ENCODE measurements at regions not wholly inside any gene's neighbourhood (a gene's known extent, or its start where the extent isn't known, plus 50 kb on each side); places are given as distances from the start of the nearest gene placed in this dataset.
"Not testable (repeated sequence)": the region's sequence is repeated elsewhere in the genome, so short reads cannot be mapped to it uniquely, and the experiment has no call there.

DNA sequence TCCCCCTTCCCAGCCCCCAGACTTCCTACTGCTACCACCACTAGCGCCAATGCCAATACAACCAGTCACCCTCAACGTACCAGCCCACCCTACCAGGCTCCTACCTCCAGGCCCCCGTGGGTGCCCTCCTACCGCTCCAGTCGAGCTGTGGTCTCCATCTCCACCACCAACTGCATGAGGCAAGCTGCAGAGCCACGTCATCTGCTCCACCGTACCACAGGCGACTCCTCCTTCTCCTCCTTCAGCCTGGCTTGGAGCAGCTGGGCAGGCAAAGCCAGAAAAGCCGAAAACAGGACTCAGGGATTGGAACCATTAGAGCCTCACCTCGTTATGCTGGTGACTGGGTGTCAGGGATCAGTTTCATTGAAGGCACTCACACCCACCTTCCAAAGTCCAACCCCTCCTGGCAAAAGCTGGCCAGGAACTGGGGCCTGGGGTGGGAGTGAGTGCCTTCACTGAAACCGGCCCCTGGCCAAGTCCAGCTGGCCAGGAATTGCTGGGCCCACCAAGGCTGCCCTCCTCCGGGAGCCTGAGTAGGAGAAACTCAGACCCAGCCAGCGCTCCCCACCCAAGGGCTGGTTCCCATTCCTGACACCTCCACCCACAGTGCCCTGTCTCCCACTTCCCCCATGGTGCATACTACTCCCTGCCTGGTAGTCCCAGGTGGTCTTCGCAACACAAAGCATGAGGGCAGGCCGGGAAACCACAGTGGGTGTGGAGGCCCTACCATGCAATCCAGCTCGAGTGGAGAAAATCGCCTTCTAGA, 176.2 kb downstream of the USP22 start:
- TF ChIP-seq, protein P1, sequence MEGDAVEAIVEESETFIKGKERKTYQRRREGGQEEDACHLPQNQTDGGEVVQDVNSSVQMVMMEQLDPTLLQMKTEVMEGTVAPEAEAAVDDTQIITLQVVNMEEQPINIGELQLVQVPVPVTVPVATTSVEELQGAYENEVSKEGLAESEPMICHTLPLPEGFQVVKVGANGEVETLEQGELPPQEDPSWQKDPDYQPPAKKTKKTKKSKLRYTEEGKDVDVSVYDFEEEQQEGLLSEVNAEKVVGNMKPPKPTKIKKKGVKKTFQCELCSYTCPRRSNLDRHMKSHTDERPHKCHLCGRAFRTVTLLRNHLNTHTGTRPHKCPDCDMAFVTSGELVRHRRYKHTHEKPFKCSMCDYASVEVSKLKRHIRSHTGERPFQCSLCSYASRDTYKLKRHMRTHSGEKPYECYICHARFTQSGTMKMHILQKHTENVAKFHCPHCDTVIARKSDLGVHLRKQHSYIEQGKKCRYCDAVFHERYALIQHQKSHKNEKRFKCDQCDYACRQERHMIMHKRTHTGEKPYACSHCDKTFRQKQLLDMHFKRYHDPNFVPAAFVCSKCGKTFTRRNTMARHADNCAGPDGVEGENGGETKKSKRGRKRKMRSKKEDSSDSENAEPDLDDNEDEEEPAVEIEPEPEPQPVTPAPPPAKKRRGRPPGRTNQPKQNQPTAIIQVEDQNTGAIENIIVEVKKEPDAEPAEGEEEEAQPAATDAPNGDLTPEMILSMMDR (IDR thresholded peaks at IDR 0.05), result not testable (repeated sequence)
- TF ChIP-seq POLR2AphosphoS5, POLR2A (IDR thresholded peaks at IDR 0.05): not testable (repeated sequence)

Data from prostate gland (tissue), 2 donors.